ENCODE measurements at regions not wholly inside any gene's neighbourhood (a gene's known extent, or its start where the extent isn't known, plus 50 kb on each side); places are given as distances from the start of the nearest gene placed in this dataset.

- no peaks in the 10 kb centered on the region for H3K9me3 ChIP-seq (ENCODE audit: control insufficient read depth, insufficient read depth, low read depth, low read length)
- H3K4me1 ChIP-seq (ENCODE audit: control insufficient read depth, insufficient read depth, low read length): no peaks in the 10 kb centered on the region; the same call in 1 of the 2 replicates
- CTCF ChIA-PET: no interaction called here
- H3K27ac ChIP-seq (ENCODE audit: extremely low read depth, low read depth, low read length): no peak overlapping the region
- no peak overlapping the region for H3K4me3 ChIP-seq (ENCODE audit: low read depth, low read length)
- TF ChIP-seq GLIS2 (tag by site-specific recombination; IDR thresholded peaks at IDR 0.05): no peak
- TF ChIP-seq BCL11B (tag by site-specific recombination; IDR thresholded peaks at IDR 0.05; ENCODE audit: low read depth): no peak
- TF ChIP-seq YY2 (tag by site-specific recombination; IDR thresholded peaks at IDR 0.05): no peak
- TF ChIP-seq BCL6B (tag by site-specific recombination; IDR thresholded peaks at IDR 0.05): no peak
- TF ChIP-seq ZNF16 (tag by site-specific recombination; IDR thresholded peaks at IDR 0.05; ENCODE audit: low read depth): no peak
- no peak for TF ChIP-seq ZNF248 (tag by site-specific recombination; IDR thresholded peaks at IDR 0.05)
- TF ChIP-seq KLF9 (tag by site-specific recombination; IDR thresholded peaks at IDR 0.05; ENCODE audit: low read depth): no peak
- no peak for TF ChIP-seq ZNF513 (tag by site-specific recombination; IDR thresholded peaks at IDR 0.05)
- POLR2A ChIA-PET: no interaction called here
- H3K36me3 ChIP-seq (ENCODE audit: control insufficient read depth in 2 of 2, insufficient read depth in 1 of 2, low read length in 2 of 2): no peaks in the 10 kb centered on the region
These were observed 671.5 kb downstream of the CCSER2 start for GRCh38 chr10:84999929-85000328.

- ChIA-PET CTCF (no interaction called here), POLR2A (no interaction called here)
- Histone ChIP-seq H3K4me1 (ENCODE audit: control insufficient read depth, insufficient read depth, low read length) (no peaks in the 10 kb centered on the region), H3K36me3 (ENCODE audit: control insufficient read depth in 2 of 2, insufficient read depth in 1 of 2, low read length in 2 of 2) (no peaks in the 10 kb centered on the region), H3K27ac (ENCODE audit: extremely low read depth, low read depth, low read length) (no peak overlapping the region), H3K4me3 (ENCODE audit: low read depth, low read length) (no peak overlapping the region), H3K9me3 (ENCODE audit: control insufficient read depth, insufficient read depth, low read depth, low read length) (no peaks in the 10 kb centered on the region)
- TF ChIP-seq EGR2 (tag by site-specific recombination; IDR thresholded peaks at IDR 0.05; ENCODE audit: low read depth) (no peak), INSM2 (tag by site-specific recombination; IDR thresholded peaks at IDR 0.05) (no peak), ZNF747 (tag by site-specific recombination; IDR thresholded peaks at IDR 0.05) (no peak), PRDM4 (tag by site-specific recombination; IDR thresholded peaks at IDR 0.05) (no peak), ZNF26 (tag by site-specific recombination; IDR thresholded peaks at IDR 0.05) (no peak), ZNF398 (tag by site-specific recombination; IDR thresholded peaks at IDR 0.05) (no peak), HIC1 (tag by site-specific recombination; IDR thresholded peaks at IDR 0.05) (no peak)
These were observed 674.7 kb downstream of the CCSER2 start for GRCh38 chr10:85003083-85003482.
